ENCODE measurements at regions not wholly inside any gene's neighbourhood (a gene's known extent, or its start where the extent isn't known, plus 50 kb on each side); places are given as distances from the start of the nearest gene placed in this dataset.
"Not testable (repeated sequence)": the region's sequence is repeated elsewhere in the genome, so short reads cannot be mapped to it uniquely, and the experiment has no call there.

DNA sequence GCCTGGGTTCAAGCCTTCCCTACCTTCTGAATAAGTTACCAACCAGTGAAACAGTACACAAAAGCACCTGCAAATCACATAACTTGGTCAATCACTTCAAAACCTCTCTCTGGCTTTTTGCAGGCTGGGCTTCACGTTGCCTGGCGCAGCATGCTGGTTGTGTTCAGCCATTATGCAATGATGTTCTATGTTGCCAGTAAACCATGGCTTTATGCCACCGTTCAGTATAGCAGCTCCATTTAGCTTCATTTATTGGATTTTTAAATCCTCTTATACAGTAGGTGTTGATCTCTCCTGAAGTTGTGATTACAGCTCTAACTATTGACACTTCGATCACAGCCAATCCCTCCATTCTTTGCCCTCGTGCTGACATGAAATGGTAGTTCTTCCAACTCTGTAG lies 233.6 kb upstream of the PTBP2 start:
- no peak for DNase-seq (ENCODE audit: low read depth in 2 of 2)

DNA sequence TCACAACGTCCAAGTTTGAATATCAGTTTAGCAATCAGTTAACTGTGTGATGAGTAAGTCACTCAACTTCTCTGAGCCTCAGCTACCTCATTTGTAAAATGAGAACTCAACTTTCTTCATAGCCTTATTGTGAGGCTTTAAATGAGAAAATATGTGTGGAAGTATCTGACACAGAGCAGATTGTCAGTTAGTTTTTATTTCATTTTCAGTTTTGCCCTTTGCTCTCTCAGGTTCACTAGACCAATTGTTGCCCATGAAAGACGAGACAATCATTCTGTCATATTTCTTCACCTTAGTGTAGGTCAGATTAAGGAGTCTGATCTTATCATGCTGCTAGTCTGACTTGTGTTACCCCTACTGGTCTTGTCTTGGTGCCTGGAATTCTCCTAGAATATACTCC lies 232.8 kb upstream of the PTBP2 start:
- DNase-seq (ENCODE audit: low read depth in 2 of 2), result no peak

DNA sequence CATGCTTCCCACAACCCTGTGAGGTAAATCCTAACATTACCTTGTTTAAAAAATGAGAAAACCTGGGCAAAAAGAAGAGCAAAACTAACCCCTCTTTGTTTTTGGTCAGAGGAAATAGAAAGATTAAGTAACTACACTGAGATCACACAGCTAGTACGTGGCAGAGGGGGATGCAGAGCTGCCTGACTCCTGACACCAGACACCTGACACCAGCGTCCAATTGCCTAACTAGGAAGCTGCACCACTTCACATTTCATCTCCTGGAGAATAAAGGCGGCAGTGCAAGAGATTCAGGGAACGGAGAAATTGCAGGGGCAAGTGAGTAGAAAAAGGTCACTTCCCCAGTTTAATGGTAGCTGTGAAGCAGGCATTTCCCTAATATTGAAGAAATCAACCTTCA lies 229.3 kb upstream of the PTBP2 start:
- no peak for DNase-seq (ENCODE audit: low read depth in 2 of 2)

DNA sequence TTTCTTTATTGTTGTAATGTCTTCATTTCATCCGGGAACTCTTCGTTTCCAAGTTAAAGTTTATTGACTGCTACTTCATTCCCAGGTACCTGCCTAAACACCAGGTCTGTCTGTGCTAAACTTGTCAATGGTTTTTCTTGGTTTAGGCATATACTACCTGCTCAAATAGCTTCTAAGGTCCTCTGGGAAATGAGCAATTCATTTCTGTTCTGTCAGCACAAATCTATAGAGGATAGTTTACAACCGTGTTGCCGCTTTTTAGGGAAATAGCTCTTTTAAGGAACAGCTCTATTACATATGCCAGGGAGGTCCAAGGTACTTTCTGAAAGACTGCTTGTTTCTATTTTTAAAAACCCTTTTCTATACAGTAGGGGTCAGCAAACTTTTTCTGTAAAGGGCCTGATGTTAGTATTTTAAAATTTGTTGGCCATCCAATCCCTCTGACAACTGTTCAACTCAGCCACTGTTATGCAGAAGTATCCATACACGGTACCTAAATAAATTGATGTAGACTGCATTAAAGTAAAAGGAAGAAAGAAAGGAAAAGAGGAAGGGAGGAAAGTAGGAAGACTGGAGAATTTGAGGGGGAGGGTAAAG lies 222.7 kb upstream of the PTBP2 start:
- DNase-seq (ENCODE audit: low read depth in 2 of 2), result no peak

DNA sequence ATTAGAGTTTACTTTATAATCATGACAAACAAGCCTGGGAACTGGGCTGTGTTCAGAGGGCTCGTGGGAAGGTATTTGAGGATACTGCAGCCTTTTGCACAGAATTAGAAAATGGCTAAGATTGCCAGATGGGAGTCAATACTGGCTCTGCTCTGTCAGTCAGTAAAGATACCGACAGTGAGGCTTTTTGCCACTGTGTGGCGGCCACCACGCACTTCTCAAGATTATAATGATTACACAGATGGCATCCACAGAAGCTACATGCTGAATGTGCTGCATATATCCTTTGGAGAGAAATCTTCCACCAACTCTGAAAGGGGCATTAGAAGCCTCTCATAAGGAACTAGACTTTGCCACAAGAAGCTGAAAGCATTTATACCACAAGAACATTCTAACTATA lies 213.4 kb upstream of the PTBP2 start:
- no peak for DNase-seq (ENCODE audit: low read depth in 2 of 2)

DNA sequence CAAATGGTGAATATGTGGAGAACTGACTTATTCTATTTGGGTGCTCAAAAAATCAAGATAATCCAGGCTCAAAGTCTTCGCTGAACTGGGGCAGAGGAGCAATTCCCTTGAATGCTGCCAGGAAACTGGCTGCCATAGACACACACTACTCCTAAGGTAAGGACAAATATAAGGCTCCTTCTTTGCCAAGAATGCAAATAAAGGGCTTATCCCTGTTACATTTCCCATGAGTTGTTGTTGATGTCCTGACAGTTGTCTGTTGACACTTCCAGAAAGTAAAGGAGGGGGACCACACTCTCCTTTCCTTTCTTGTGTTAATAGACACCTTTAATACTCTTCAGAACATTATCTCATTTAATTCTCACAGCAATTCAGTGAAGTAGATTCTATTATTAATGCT lies 212.2 kb upstream of the PTBP2 start:
- DNase-seq (ENCODE audit: low read depth in 2 of 2), result no peak

DNA sequence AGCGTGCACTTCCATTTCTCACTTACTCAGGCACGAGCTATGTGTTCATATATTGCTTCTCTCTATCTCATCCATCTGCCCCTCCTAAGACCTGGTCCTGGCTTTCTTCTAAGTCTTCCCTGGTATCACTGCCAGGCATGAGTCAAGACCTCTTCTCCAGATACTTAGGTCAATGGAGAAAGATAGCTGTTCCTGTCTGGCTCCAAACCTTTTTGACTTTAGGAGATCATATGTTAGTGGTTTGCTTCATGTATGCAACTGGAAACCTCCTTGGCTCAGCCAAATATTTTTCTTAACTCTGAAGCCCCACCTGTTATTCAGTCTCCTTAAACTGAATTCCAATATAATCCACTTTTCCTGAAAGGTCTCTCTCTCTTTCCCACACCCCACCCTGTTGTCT lies 211.6 kb upstream of the PTBP2 start:
- no peak for DNase-seq (ENCODE audit: low read depth in 2 of 2)

DNA sequence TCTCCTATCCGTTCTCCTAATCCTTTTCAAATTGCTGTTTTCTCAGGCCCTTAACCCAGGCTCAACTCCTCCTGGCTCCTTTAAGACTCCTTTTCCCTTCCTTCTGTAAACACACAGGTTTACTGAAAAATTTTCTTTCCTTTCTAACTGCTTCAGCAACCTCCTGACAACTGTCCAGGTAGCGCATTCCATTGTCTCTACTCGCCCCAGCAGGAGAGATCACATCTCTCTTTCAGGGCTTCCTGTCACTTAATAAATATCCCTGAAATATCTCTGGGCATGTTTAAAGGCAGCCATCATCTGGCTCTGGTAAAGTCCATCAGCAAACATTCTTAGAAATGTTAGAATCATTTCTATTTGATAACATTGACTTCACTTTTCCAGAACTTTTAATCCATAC lies 211.2 kb upstream of the PTBP2 start:
- no peak for DNase-seq (ENCODE audit: low read depth in 2 of 2)

DNA sequence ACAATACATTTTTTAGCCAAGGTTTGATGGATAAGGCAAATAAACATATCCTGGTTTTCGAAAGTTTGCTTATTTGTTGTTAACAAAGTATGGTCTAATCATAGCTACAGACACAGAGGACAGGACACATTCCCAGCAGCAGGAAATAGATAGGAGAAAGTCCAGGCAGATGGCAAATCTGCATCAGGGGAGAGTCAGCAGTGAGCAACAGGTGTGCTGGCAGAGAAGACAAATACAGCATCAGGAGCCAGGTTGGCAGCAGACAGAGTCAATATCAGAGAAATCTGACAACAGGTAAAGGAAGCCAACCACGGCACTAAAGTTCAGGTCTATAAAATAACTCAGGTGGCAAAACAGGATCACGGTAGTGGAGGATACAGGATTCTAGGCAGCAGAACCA lies 210.7 kb upstream of the PTBP2 start:
- no peak for DNase-seq (ENCODE audit: low read depth in 2 of 2)

DNA sequence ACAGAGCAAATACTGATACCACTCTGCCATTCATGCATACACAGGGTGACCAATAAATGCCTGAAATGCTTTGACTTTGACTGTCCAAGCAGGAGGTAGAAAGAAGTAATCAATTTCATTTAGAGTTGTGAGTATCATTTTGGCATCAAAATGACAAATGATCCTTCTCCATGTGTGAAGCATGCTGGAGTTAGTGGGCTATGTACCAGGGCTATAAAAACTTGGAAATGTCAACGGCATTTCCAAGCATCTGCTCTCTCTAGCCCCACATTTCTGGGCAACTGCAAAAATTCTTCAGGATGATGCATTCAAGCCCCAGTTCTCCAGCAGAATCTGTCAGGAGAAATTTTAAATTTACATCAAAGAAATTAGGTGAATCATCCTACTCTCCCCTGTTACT lies 208.4 kb upstream of the PTBP2 start:
- DNase-seq (ENCODE audit: low read depth in 2 of 2), result no peak

DNA sequence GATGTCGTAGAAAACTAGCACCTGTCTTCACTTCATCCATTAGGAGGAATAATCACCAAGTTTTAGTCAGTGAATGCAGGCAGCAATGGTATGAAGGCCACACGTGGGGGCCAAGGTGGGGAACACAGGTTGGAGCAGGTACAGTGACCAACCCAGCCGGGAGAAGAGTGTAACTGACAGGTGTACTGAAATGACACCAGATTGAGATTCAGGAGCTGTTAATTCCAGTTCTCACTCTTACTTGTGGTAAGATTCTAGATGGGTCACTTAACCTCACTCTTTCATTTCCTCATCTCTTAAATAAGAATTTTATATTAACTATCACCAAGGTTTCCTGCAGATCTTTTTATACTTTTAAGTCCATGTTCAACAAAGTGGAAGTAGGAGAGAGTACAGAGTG lies 206.2 kb upstream of the PTBP2 start:
- DNase-seq (ENCODE audit: low read depth in 2 of 2), result no peak

DNA sequence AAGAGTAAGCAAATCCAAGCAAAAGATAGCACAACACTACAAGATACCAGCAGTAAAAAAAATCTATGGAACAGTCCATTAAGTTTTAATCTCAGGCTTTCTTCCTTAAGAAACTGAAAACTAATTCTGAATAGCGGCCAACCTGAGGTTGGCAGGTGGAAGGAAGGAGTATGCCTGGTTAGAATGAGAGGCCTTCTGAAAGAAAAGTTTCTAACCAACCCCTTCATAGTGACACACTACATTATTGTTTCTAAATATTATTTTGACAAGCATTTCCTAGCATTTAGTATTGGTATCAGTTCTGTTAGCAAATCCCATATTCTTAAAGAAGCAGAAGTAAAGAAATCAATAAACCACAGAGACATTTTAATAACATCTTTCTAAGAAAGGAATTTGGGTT lies 205.7 kb upstream of the PTBP2 start:
- no peak for DNase-seq (ENCODE audit: low read depth in 2 of 2)

DNA sequence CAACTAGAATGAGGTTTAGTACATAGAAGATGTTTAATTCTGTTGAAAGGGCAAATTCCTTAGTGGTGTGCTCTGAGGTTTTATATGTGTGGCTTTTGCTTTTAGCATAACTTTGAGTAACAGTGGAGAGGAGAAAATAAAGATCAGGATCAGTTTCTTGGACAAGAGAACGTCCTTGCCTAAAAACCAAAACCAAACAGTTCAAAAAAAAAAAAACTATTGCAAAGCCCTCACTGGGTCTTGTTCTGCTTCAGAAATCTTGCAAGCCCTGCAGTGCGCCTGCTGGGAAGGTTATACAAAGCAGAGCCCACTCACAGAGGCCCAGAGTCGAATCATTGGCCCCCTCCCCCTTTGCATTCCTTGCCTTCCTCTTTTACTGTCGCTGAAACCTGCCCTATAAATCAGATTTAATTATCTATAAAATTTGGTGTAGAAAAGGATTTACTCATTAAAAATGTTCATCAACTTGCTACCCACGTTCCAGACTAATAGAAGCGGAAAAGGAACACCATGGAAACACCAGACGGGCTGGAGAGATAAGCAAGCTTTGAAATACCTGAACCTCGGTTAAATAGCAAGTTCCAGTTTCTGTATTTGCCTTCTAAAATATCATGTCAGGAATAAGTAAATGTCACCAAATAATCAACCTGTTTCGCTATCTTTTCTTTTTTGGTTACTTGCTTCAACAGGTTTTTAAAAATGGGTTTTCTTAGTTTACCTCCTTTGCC lies 201.6 kb upstream of the PTBP2 start:
- no peak for DNase-seq (ENCODE audit: low read depth in 2 of 2)

DNA sequence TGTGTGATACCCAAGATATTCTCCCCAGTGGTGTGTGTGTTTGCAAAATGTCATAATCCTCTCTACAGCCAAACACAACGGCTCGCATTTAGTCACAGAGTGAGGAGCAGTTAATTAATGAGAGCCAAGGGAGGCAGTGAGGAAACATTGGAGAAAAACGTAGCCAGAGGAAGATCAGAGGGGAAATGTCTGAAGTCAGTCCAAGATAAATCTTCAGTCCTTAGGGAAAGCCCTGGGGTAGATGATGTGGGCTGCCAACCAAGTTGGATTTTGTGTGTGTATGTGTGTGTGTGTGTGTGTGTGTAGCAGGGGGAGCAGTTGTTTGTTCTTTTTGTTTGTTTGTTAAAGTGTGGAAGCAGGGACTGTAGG lies 201.0 kb upstream of the PTBP2 start:
- no peak for DNase-seq (ENCODE audit: low read depth in 2 of 2)

DNA sequence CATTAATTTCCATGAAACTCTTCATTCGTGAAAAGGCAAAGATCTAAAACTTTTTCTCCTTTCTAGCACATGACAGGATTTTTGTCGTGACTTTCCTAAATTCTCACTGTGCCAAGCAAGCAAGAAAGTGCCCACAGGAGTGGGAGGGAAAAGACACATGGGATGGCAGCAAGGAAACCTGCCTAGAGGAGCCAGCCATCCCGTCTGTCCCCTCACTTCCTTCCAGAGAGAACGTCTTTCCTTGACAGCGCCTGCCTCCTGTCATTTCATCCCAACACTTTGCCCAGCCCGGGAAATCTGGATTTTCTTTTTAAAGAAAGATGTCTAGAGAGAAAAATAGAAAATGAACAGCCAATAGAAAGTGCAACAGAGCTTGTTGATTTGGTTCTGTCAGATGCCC lies 200.6 kb upstream of the PTBP2 start:
- DNase-seq (ENCODE audit: low read depth in 2 of 2), result no peak

DNA sequence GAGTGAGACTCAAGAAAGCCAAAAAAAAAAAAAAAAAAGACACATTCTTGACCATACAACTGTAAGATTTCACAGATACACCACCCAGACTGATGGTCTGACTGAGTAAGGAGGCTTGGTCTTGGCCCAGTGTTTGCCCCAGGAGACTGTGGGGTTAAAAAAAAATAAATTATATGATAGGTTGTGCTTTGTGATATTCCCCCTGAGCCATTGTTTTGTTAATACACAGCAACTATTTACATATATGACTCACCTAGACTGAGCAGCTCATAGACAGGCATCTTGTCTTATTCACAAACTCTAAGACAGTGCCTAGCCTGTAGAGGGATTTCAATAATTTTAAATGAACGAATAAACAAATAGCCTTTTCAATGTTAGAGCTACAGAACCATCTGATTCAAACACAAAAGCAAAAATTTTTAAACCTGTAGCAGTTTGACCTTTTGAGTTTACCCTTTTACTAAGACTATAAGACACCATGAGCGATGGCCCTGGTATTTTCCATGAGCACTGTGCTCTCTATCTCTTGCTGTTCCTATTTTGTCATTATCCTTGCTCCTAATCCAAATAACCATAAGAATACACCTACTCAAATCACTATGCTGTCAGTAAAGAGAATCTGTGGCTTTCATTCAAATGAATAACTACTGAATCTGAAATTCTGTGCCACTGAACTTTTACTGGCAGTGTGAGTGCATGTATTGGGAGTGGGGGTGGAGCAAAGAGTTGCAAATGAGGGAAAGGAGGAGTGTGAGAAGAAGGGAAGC lies 199.4 kb upstream of the PTBP2 start:
- DNase-seq (ENCODE audit: low read depth in 2 of 2), result no peak

DNA sequence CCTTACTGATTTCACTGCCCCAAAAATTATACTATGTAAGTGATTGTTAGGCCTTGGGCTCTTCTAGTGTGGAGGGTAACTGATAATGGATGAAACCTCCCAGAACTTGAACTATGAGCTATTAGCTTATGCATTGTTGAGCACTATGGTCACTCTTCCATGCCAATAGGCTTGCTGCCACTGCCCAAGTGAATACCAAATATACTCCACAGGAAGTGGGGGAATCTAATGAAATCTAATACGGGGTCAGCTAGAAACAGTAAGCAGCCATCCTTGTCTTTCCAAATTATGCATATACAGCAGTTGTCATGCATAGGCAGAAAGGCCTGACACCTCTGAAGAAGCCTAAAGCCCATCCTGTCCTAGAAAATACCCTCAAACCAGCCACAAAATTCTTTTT lies 198.7 kb upstream of the PTBP2 start:
- no peak for DNase-seq (ENCODE audit: low read depth in 2 of 2)

DNA sequence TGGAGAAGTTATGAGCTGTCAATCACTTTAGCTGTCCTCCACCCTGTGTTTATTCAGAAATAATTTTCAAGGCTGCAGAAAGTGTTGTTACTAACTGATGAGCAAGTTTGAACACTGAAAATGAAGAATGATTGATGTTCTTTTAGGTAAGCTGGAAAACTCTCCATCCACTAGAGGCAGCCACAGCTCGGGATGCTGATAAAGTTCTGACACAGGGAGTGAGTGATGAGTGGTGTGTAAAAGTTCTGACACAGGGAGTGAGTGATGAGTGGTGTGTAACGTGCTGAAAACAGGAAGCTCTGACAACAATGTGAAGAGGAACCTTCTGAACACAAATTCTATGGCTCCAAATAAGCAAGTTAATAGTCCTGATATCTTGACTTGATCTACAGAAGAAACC lies 197.5 kb upstream of the PTBP2 start:
- DNase-seq (ENCODE audit: low read depth in 2 of 2), result no peak

DNA sequence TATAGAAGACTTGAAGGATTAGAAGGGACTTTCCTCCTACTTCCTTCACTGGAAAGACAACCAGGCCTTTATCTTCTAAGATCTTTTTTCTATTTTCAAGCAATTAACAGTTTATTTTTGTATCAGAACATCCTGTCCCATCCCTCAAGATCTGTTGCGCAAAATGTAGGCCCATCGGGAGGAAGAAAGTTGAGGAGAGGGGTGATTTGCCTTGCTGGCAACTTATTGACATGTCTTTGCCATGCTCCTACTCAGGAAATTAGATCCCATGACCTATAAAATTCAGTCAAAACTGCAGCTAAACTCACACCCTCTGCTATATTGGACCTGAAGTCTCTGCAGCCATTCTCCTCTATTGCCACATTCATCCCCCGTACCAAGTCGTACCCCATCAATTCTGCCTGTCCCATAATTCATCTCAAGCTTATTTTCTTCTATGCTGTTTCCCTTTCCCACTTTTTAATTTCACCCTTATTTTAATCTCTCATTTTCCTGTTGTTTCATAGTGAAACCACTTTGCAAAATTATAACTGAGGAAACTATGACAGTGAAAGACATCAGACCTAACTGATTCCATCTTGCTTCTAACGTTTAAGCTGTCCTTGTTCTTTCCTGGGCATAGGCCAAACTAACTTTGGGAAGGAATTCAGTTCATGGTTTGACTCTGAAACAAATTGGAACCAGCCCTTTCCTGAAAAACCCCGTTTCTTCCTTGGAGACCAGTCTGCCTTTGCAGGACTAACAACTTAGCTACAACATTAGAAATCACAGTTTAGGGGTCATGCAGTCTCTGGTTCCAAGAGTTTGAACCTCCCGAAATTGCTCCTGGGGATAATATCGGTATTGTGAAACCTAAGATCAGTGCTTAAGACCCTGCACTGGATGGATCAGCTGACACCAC lies 195.7 kb upstream of the PTBP2 start:
- no peak for DNase-seq (ENCODE audit: low read depth in 2 of 2)

DNA sequence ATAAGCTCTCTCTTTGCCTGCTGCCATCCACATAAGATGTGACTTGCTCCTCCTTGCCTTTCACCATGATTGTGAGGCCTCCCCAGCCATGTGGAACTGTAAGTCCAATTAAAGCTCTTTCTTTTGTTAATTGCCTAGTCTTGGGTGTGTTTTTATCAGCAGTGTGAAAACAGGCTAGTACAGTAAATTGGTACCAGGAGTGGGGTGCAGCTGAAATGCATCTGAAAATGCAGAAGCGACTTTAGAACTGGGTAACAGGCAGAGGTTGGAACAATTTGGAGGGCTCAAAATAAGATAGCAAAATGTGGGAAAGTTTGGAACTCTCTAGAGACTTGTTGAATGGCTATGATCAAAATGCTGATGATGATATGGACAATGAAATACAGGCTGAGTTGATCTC lies 192.9 kb upstream of the PTBP2 start:
- not testable (repeated sequence) for DNase-seq (ENCODE audit: low read depth in 2 of 2)

DNA sequence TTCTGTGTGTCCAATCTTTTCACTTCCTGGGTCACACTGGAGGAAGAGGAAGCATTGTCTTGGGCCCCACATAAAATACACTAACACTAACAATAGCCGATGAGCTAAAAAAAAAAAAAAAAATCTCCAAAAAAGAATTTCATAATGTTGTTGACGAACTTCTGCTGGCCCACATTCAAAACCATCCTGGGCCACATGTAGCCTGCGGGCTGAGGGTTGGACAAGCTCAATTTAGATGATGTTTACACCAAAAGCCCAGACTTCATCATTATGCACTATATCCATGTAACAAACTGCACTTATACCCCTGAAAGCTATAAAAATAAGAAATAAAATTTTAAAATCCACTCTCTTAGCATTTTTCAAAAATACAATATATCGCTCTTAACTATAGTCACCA lies 187.8 kb upstream of the PTBP2 start:
- DNase-seq (ENCODE audit: low read depth in 2 of 2), result no peak

DNA sequence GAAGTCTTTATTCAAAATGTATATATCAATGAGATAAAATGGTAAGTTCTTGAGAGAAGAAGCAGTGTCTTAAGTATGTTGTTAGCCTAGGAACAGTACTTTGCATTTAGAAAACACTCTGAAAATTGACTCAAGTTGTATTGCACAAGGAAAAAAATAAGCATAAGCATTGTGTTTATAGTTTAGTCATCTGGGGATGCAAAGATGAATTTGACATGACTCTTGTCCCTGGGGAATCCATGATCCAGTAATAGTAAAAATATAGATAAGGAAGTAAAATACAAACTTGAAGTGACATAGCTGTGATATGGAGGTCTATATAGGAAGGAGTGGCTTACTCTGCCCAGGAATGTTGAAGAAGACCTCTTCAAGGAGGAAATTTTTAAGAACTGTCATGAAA lies 185.0 kb upstream of the PTBP2 start:
- no peak for DNase-seq (ENCODE audit: low read depth in 2 of 2)

All from stimulated activated CD4-positive, alpha-beta T cell treated with anti-CD3 and anti-CD28 coated beads, Interleukin-4, amount 100 ng/mL, for 48 hours (primary cell).